HepG2 (cell line): ENCODE measurements at regions not wholly inside any gene's neighbourhood (a gene's known extent, or its start where the extent isn't known, plus 50 kb on each side); places are given as distances from the start of the nearest gene placed in this dataset.

Experiments used
- ATAC-seq: fragments of 200-7000 bp; cut with Tn5 transposase; 3 replicates; pipeline ENCODE4 v1.9.1; 2020; ENCODE audit warnings: mild to moderate bottlenecking, moderate library complexity
- BruUV-seq: library from RNA; stranded (reverse); fragments of 400-500 nt; replicated peaks from 2 replicates; lab custom pipeline; 2021; lab: Mats Ljungman, UMichigan
- CTCF ChIA-PET: fragments of 300-600 bp; formaldehyde crosslinking; extraction: SDS; loops from one replicate; lab custom pipeline; 2021; ENCODE audit warnings: low total read pairs, inconsistent platforms, low intra/inter-chr PET ratio; lab: Yijun Ruan, JAX
- POLR2A ChIA-PET: fragments of 350-600 bp; sonication (Branson Sonifier 250); formaldehyde crosslinking; loops from one replicate; lab custom pipeline; 2020; ENCODE audit warnings: antibody characterized with exemption, inconsistent platforms; lab: Yijun Ruan, JAX
- DNase-seq: peaks from one replicate; pipeline ENCODE4 v3.0.0-alpha.2; 2015; ENCODE audit warnings: low spot score
- FAIRE-seq: peaks from 3 replicates; lab custom pipeline; 2011; peaks lifted over from hg19 to GRCh38; lab: Jason Lieb, UNC
- H2AFZ ChIP-seq: one replicate; pipeline ENCODE4 v1.6.1; 2011; ENCODE audit warnings: low read length, inconsistent platforms
- H3K27ac ChIP-seq: fragments of 300-600 bp; 3 replicates; pipeline ENCODE4 v1.8.0; 2011; ENCODE audit warnings: mixed run types, mild to moderate bottlenecking, mixed read lengths, low read length, inconsistent platforms; ENCODE audit not compliant: insufficient read depth; ENCODE audit errors: extremely low read length
- H3K27me3 ChIP-seq, 2 experiments: fragments of 200-600 bp in 1 of 2; 2 replicates in 1 of 2; 3 replicates in 1 of 2; pipeline versions ENCODE4 v1.6.0 to v1.8.0; 2011; ENCODE audit warnings: low read length in 2 of 2, mild to moderate bottlenecking in 2 of 2, moderate library complexity in 2 of 2, inconsistent platforms in 1 of 2; ENCODE audit not compliant: insufficient read depth in 2 of 2, control insufficient read depth in 1 of 2
- H3K36me3 ChIP-seq, 2 experiments: fragments of 200-600 bp in 1 of 2; replicated peaks in 1 of 2; 2 replicates in 1 of 2; 3 replicates in 1 of 2; pipeline versions ENCODE4 v1.5.1 to v1.8.0; 2011; ENCODE audit warnings: low read length in 2 of 2, inconsistent platforms in 1 of 2; ENCODE audit not compliant: insufficient read depth in 2 of 2, control insufficient read depth in 1 of 2
- H3K4me1 ChIP-seq: 2 replicates; pipeline ENCODE4 v1.5.1; 2012; ENCODE audit warnings: low read length, inconsistent platforms; ENCODE audit not compliant: insufficient read depth
- H3K4me2 ChIP-seq: 2 replicates; pipeline ENCODE4 v1.6.0; 2011; ENCODE audit warnings: low read depth, low read length, inconsistent platforms
- H3K4me3 ChIP-seq, 3 experiments: fragments of 200-600 bp in 1 of 3; sonication (generic), shearing (Covaris generic) in 1 of 3; replicated peaks in 1 of 3; 2 replicates each; pipeline ENCODE4 v1.5.1; 2011 to 2016; ENCODE audit warnings: low read length in 3 of 3, inconsistent platforms in 2 of 3, low read depth in 2 of 3, mild to moderate bottlenecking in 2 of 3, control low read depth in 1 of 3, mixed read lengths in 1 of 3; ENCODE audit not compliant: insufficient read depth in 1 of 3
- H3K79me2 ChIP-seq: one replicate; pipeline ENCODE4 v1.6.1; 2011; ENCODE audit warnings: low read length, inconsistent platforms; ENCODE audit not compliant: insufficient read depth
- H3K9ac ChIP-seq: 2 replicates; pipeline ENCODE4 v1.6.0; 2011; ENCODE audit warnings: mild to moderate bottlenecking, low read depth, low read length, inconsistent platforms; ENCODE audit not compliant: insufficient read depth
- H3K9me3 ChIP-seq: 2 replicates; pipeline ENCODE4 v1.5.1; 2012; ENCODE audit warnings: mild to moderate bottlenecking, low read length
- H4K20me1 ChIP-seq: 2 replicates; pipeline ENCODE4 v1.6.0; 2011; ENCODE audit warnings: inconsistent platforms, mild to moderate bottlenecking, low read length, moderate library complexity; ENCODE audit not compliant: insufficient read depth
- AFF4 ChIP-seq: sonication (generic); formaldehyde crosslinking; IDR thresholded peaks from 2 replicates; pipeline ENCODE4 v1.4.0; 2020; ENCODE audit warnings: missing genetic modification reagents
- ARNT ChIP-seq: fragments of 450-650 bp; IDR thresholded peaks from 2 replicates; pipeline ENCODE4 v1.6.1; 2017
- E2F2 ChIP-seq: sonication (generic); formaldehyde crosslinking; IDR thresholded peaks from 2 replicates; pipeline ENCODE4 v1.4.0; 2020; ENCODE audit warnings: missing genetic modification reagents, borderline replicate concordance
- GLI4 ChIP-seq: sonication (generic); formaldehyde crosslinking; IDR thresholded peaks from 2 replicates; pipeline ENCODE4 v1.5.1; 2020; ENCODE audit warnings: missing genetic modification reagents, mild to moderate bottlenecking, moderate library complexity, borderline replicate concordance
- PRDM10 ChIP-seq: sonication (generic); formaldehyde crosslinking; IDR thresholded peaks from 2 replicates; pipeline ENCODE4 v1.4.0; 2020; ENCODE audit warnings: low read depth, missing genetic modification reagents
- PRDM4 ChIP-seq: sonication (generic); formaldehyde crosslinking; IDR thresholded peaks from 2 replicates; pipeline ENCODE4 v1.9.0; 2021; ENCODE audit warnings: missing genetic modification reagents, borderline replicate concordance
- RFX3 ChIP-seq: IDR thresholded peaks from 2 replicates; pipeline ENCODE4 v1.6.1; 2016; ENCODE audit warnings: missing biosample characterization, missing genetic modification reagents
- SAFB2 ChIP-seq: sonication (generic); formaldehyde crosslinking; IDR thresholded peaks from 2 replicates; pipeline ENCODE4 v1.5.1; 2020; ENCODE audit warnings: missing genetic modification reagents, low read depth, mild to moderate bottlenecking, borderline replicate concordance
- SNRNP70 ChIP-seq: fragments of 200-400 bp; formaldehyde crosslinking; IDR thresholded peaks from 2 replicates; pipeline ENCODE4 v1.6.1; 2017; ENCODE audit warnings: mild to moderate bottlenecking, low read depth, low read length, moderate library complexity
- ZBTB42 ChIP-seq: sonication (generic); formaldehyde crosslinking; IDR thresholded peaks from 2 replicates; pipeline ENCODE4 v1.5.0; 2020; ENCODE audit warnings: mild to moderate bottlenecking, missing genetic modification reagents
- ZFP1 ChIP-seq: IDR thresholded peaks from 2 replicates; pipeline ENCODE4 v1.6.1; 2016
- ZIK1 ChIP-seq: sonication (generic); formaldehyde crosslinking; IDR thresholded peaks from 2 replicates; pipeline ENCODE4 v1.5.0; 2020; ENCODE audit warnings: mild to moderate bottlenecking, low read depth, missing genetic modification reagents, borderline replicate concordance
- ZNF670 ChIP-seq: sonication (generic); formaldehyde crosslinking; IDR thresholded peaks from 2 replicates; pipeline ENCODE4 v1.8.0; 2022; ENCODE audit warnings: mild to moderate bottlenecking, missing genetic modification reagents, borderline replicate concordance
- ZNF7 ChIP-seq: IDR thresholded peaks from 2 replicates; pipeline ENCODE4 v1.6.1; 2016; ENCODE audit warnings: missing biosample characterization, missing genetic modification reagents
- WGBS: methylation state at CpG from one replicate; pipeline ENCODE4 v1.1.6; 2017; ENCODE audit warnings: low lambda C conversion rate; 5-methylcytosine and 5-hydroxymethylcytosine counted together
- in situ Hi-C: cut with HindIII; loops from 2 replicates; pipeline ENCODE4 v1.10.0; 2017; ENCODE audit warnings: low pct_unique_long_range_greater_than_20kb; ENCODE audit not compliant: extremely low pct_ligation_motif_present
- intact Hi-C: fragments of 100-400 bp; cut with micrococcal nuclease; formaldehyde crosslinking; loops from one replicate; pipeline ENCODE4 v1.10.0; 2022; ENCODE audit not compliant: unreplicated experiment

GRCh38 chr11:129709801-129710398, 105.7 kb upstream of the TMEM45B start:
- Histone ChIP-seq H2AFZ (no peak overlapping the region), H3K36me3 (no peaks in the 10 kb centered on the region), H4K20me1 (no peaks in the 10 kb centered on the region), H3K4me1 (no peaks in the 10 kb centered on the region), H3K9ac (no peak overlapping the region), H3K4me3 (no peak overlapping the region), H3K4me2 (no peak overlapping the region), H3K9me3 (no peaks in the 10 kb centered on the region), H3K79me2 (no peaks in the 10 kb centered on the region), H3K27me3 (peaks cover 6 to 47% of the 10 kb centered on the region in 2 experiments; a peak in 4 of 5 replicates), H3K27ac (no peak overlapping the region)
- intact Hi-C loops: no loop called here
- peak; percentile 28; the same call in 1 of the 3 replicates for ATAC-seq
- FAIRE-seq: no peak
- no peak for DNase-seq
- 14% methylated on average over 10 of the region's 15 CpGs for WGBS
- no TSS peak for BruUV-seq
- in situ Hi-C loops: no loop called here
- POLR2A ChIA-PET: no interaction called here
- CTCF ChIA-PET: no interaction called here
- TF ChIP-seq SNRNP70 (no peak), ZIK1 (CRISPR knock-in tag) (no peak), SAFB2 (CRISPR knock-in tag) (no peak), PRDM4 (CRISPR knock-in tag) (no peak), PRDM10 (CRISPR knock-in tag) (no peak), ZFP1 (CRISPR knock-in tag) (no peak), ZNF7 (CRISPR knock-in tag) (no peak), E2F2 (CRISPR knock-in tag) (no peak), ARNT (no peak), GLI4 (CRISPR knock-in tag) (no peak), AFF4 (CRISPR knock-in tag) (no peak), ZNF670 (CRISPR knock-in tag) (no peak), RFX3 (CRISPR knock-in tag) (no peak), ZBTB42 (CRISPR knock-in tag) (no peak)
